Activated T-helper 1 cell treated with anti-CD3 and anti-CD28 coated beads, Interleukin-12 subunit alpha, Interleukin-12 subunit beta, Interleukin-2, Interleukin-4 antibody, amounts not matched to agents 30 ng/mL and 10 ng/mL and 1 ng/mL, durations not matched to agents 14 hours and 24 hours and 36 hours (primary cell): ENCODE measurements at regions not wholly inside any gene's neighbourhood (a gene's known extent, or its start where the extent isn't known, plus 50 kb on each side); places are given as distances from the start of the nearest gene placed in this dataset.

ENCODE experiments used
- DNase-seq: peaks from one replicate; pipeline ENCODE4 v3.0.0; 2021; ENCODE audit warnings: low spot score
- H3K27ac Mint-ChIP-seq: one replicate; pipeline ENCODE4 v1.8.0; 2021; ENCODE audit warnings: mild to moderate bottlenecking, mixed read lengths
- H3K27me3 Mint-ChIP-seq: one replicate; pipeline ENCODE4 v1.8.0; 2022; ENCODE audit warnings: mild to moderate bottlenecking, moderate library complexity, mixed read lengths; ENCODE audit not compliant: insufficient read depth
- H3K36me3 Mint-ChIP-seq: one replicate; pipeline ENCODE4 v1.8.0; 2021; ENCODE audit warnings: low read depth, mixed read lengths
- H3K4me1 Mint-ChIP-seq: one replicate; pipeline ENCODE4 v1.8.0; 2021; ENCODE audit warnings: low read depth, mixed read lengths
- H3K4me3 Mint-ChIP-seq: one replicate; pipeline ENCODE4 v1.8.0; 2021; ENCODE audit warnings: mild to moderate bottlenecking, moderate library complexity, mixed read lengths
- H3K9me3 Mint-ChIP-seq: one replicate; pipeline ENCODE4 v1.8.0; 2021; ENCODE audit warnings: mixed read lengths
- intact Hi-C: fragments of 100-400 bp; cut with micrococcal nuclease; formaldehyde crosslinking; loops from one replicate; pipeline ENCODE4 v1.15.1; 2024

DNA sequence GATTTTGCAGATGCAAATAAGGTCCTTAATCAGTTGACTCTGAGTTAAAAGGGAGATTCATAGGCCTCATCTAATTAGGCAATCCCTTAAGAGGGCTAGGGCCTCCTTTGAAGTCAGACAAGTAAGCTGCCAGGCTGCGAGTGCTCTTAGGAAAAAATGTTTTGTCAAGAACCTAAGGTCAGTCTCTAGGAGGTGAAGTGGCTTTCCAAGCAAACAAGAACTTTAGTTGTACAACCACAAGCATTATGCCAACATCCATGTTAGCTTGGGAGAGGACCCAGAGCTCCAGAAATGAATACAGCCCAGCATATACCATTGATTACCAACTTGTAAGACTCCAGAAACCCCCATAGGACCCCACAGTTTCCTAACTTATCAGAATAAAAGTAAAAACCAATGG is 1366.2 kb downstream of the PLA2G4A start:
- Mint-ChIP-seq H3K4me3 (no peak overlapping the region), H3K9me3 (no peaks in the 10 kb centered on the region), H3K27me3 (no peaks in the 10 kb centered on the region), H3K27ac (no peak overlapping the region), H3K36me3 (no peaks in the 10 kb centered on the region), H3K4me1 (no peaks in the 10 kb centered on the region)
- intact Hi-C loops, result no loop called here
- DNase-seq, result no peak

DNA sequence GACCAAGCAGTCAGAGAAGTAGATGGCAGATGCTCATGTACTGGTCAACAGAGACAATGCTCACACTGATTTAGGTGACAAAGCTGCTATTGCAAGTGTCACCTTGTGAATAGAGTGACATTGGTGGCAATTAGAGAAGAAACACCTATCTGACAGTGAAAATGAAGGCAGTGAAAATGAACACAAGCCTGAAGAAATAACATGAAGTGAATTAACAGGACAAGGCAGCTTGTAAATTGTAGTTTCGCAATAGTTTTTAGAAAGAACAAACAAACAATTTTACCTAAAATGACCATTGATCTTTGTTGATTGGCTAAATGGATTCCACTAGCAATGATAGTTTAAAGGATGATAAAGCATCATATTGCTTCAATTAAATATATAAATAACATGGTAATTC is 1389.5 kb downstream of the PLA2G4A start:
- no peaks in the 10 kb centered on the region for H3K36me3 Mint-ChIP-seq
- H3K27ac Mint-ChIP-seq, result no peak overlapping the region
- DNase-seq, result no peak
- peaks cover 8% of the 10 kb centered on the region for H3K9me3 Mint-ChIP-seq
- no peaks in the 10 kb centered on the region for H3K4me1 Mint-ChIP-seq
- intact Hi-C loops, result no loop called here
- H3K27me3 Mint-ChIP-seq, result no peaks in the 10 kb centered on the region
- H3K4me3 Mint-ChIP-seq, result no peak overlapping the region

DNA sequence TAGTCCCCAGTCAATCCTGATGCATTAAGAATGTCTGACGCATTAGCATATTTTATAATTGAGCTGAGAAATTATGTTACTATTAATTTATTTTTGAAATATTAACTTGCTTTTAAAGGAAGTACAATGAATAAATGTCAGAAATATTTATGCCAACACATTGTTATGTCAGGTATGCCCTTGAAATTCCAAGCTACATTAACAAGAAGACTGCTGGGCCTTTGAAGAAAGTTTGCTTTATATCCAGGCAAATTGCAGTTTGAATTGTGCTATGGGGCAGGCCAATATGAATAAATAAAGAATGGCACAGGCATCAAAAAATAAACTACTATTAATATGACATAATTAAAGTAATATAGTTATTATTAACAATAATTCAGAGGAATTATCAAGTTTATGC is 1391.3 kb downstream of the PLA2G4A start:
- H3K27me3 Mint-ChIP-seq, result no peaks in the 10 kb centered on the region
- H3K4me1 Mint-ChIP-seq, result no peaks in the 10 kb centered on the region
- peaks cover 21% of the 10 kb centered on the region for H3K9me3 Mint-ChIP-seq
- H3K36me3 Mint-ChIP-seq, result no peaks in the 10 kb centered on the region
- intact Hi-C loops, result no loop called here
- H3K4me3 Mint-ChIP-seq, result no peak overlapping the region
- DNase-seq, result no peak
- H3K27ac Mint-ChIP-seq, result no peak overlapping the region

GRCh38 chr1:188224263-188224662 is 1395.5 kb downstream of the PLA2G4A start:
- DNase-seq, result no peak
- intact Hi-C loops, result no loop called here
- H3K4me3 Mint-ChIP-seq, result no peak overlapping the region
- H3K36me3 Mint-ChIP-seq, result no peaks in the 10 kb centered on the region
- H3K4me1 Mint-ChIP-seq, result no peaks in the 10 kb centered on the region
- no peak overlapping the region for H3K27ac Mint-ChIP-seq
- no peaks in the 10 kb centered on the region for H3K27me3 Mint-ChIP-seq
- H3K9me3 Mint-ChIP-seq, result peaks cover 24% of the 10 kb centered on the region

GRCh38 chr1:188225975-188226374 is 1397.2 kb downstream of the PLA2G4A start:
- Mint-ChIP-seq H3K36me3 (no peaks in the 10 kb centered on the region), H3K4me3 (no peak overlapping the region), H3K27ac (no peak overlapping the region), H3K4me1 (no peaks in the 10 kb centered on the region), H3K27me3 (no peaks in the 10 kb centered on the region), H3K9me3 (peaks cover 24% of the 10 kb centered on the region)
- intact Hi-C loops, result no loop called here
- DNase-seq, result no peak

- no peak overlapping the region for H3K4me3 Mint-ChIP-seq
- H3K27me3 Mint-ChIP-seq, result no peaks in the 10 kb centered on the region
- H3K9me3 Mint-ChIP-seq, result peaks cover 23% of the 10 kb centered on the region
- no peak for DNase-seq
- no peaks in the 10 kb centered on the region for H3K4me1 Mint-ChIP-seq
- H3K27ac Mint-ChIP-seq, result no peak overlapping the region
- no peaks in the 10 kb centered on the region for H3K36me3 Mint-ChIP-seq
- intact Hi-C loops, result no loop called here
These were observed 1399.9 kb downstream of the PLA2G4A start for GRCh38 chr1:188228623-188229022.

GRCh38 chr1:188237573-188238348 is 1409.0 kb downstream of the PLA2G4A start:
- no peaks in the 10 kb centered on the region for H3K4me1 Mint-ChIP-seq
- H3K4me3 Mint-ChIP-seq, result no peak overlapping the region
- no peak overlapping the region for H3K27ac Mint-ChIP-seq
- intact Hi-C loops, result no loop called here
- H3K9me3 Mint-ChIP-seq, result no peaks in the 10 kb centered on the region
- no peaks in the 10 kb centered on the region for H3K36me3 Mint-ChIP-seq
- H3K27me3 Mint-ChIP-seq, result no peaks in the 10 kb centered on the region
- DNase-seq, result no peak

GRCh38 chr1:188240772-188241406 is 1412.1 kb downstream of the PLA2G4A start:
- Mint-ChIP-seq H3K4me3 (no peak overlapping the region), H3K4me1 (no peaks in the 10 kb centered on the region), H3K27me3 (no peaks in the 10 kb centered on the region), H3K27ac (no peak overlapping the region), H3K9me3 (no peaks in the 10 kb centered on the region), H3K36me3 (no peaks in the 10 kb centered on the region)
- DNase-seq, result no peak
- intact Hi-C loops, result no loop called here

- no peaks in the 10 kb centered on the region for H3K9me3 Mint-ChIP-seq
- H3K36me3 Mint-ChIP-seq, result no peaks in the 10 kb centered on the region
- DNase-seq, result no peak
- no peak overlapping the region for H3K4me3 Mint-ChIP-seq
- H3K27me3 Mint-ChIP-seq, result no peaks in the 10 kb centered on the region
- intact Hi-C loops, result no loop called here
- no peaks in the 10 kb centered on the region for H3K4me1 Mint-ChIP-seq
- H3K27ac Mint-ChIP-seq, result no peak overlapping the region
These were observed 1412.9 kb downstream of the PLA2G4A start for GRCh38 chr1:188241629-188242028.

DNA sequence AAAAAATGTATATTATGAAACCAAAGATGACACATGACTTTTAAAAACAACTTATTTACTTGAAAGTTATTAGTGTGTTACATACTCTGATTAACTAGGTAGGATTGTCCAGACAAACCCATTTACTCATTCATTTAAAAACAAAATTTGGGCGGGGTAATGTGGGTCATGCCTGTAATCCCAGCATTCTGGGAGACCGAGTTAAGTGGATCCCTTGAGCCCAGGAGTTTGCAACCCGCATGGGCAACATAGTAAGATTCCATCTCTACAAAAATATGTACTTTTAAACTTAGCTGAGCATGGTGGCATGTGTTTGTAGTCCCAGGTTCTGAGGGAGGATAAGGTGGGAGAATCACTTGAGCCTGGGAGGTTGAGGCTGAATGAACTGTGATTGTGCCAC is 1414.7 kb downstream of the PLA2G4A start:
- no peak overlapping the region for H3K27ac Mint-ChIP-seq
- no peaks in the 10 kb centered on the region for H3K36me3 Mint-ChIP-seq
- H3K4me1 Mint-ChIP-seq, result no peaks in the 10 kb centered on the region
- no peak overlapping the region for H3K4me3 Mint-ChIP-seq
- H3K9me3 Mint-ChIP-seq, result no peaks in the 10 kb centered on the region
- no peak for DNase-seq
- intact Hi-C loops, result no loop called here
- no peaks in the 10 kb centered on the region for H3K27me3 Mint-ChIP-seq

- Mint-ChIP-seq H3K36me3 (no peaks in the 10 kb centered on the region), H3K4me3 (no peak overlapping the region), H3K27ac (no peak overlapping the region), H3K4me1 (no peaks in the 10 kb centered on the region), H3K9me3 (peaks cover under 1% of the 10 kb centered on the region), H3K27me3 (no peaks in the 10 kb centered on the region)
- intact Hi-C loops, result no loop called here
- DNase-seq, result no peak
These were observed 1415.9 kb downstream of the PLA2G4A start for GRCh38 chr1:188244681-188245080.

- Mint-ChIP-seq H3K27me3 (no peaks in the 10 kb centered on the region), H3K27ac (no peak overlapping the region), H3K4me3 (no peak overlapping the region), H3K9me3 (peaks cover 3% of the 10 kb centered on the region), H3K36me3 (no peaks in the 10 kb centered on the region), H3K4me1 (no peaks in the 10 kb centered on the region)
- no peak for DNase-seq
- intact Hi-C loops, result no loop called here
These were observed 1418.5 kb downstream of the PLA2G4A start for GRCh38 chr1:188247255-188247654.

DNA sequence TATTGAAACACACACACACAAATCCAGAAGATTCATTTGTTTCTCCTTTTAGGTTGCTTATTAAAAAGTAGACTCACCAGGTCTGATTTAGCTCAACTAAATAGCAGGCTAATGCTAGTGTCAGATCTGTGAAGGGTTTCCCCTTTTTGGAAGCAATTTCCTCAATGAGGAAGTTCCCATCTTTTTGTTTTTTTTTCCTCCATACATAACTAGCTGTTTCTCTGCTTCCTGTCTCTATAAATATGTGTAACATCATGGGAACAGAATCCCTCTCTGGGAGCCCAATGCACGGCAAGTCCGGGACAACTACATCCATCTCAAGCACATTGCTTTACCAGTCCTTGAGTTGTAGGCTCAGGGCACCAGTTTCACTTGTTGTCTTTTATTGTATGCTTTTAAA is 1421.1 kb downstream of the PLA2G4A start:
- Mint-ChIP-seq H3K36me3 (no peaks in the 10 kb centered on the region), H3K27me3 (no peaks in the 10 kb centered on the region), H3K9me3 (peaks cover 3% of the 10 kb centered on the region), H3K4me1 (no peaks in the 10 kb centered on the region), H3K27ac (no peak overlapping the region), H3K4me3 (no peak overlapping the region)
- DNase-seq, result no peak
- intact Hi-C loops, result no loop called here
